NCI-H2029 (cell line): ENCODE measurements at regions not wholly inside any gene's neighbourhood (a gene's known extent, or its start where the extent isn't known, plus 50 kb on each side); places are given as distances from the start of the nearest gene placed in this dataset.

Experiments used
- DNase-seq: peaks from one replicate; lab custom pipeline; 2025; lab: John Stamatoyannopoulos, UW

GRCh38 chr7:19209166-19209696 lies 64.0 kb upstream of the FERD3L start:
- no peak for DNase-seq

GRCh38 chr7:19206721-19207120 lies 61.5 kb upstream of the FERD3L start:
- no peak for DNase-seq

GRCh38 chr7:19203686-19204085 lies 58.5 kb upstream of the FERD3L start:
- no peak for DNase-seq

GRCh38 chr7:19202599-19202998 lies 57.4 kb upstream of the FERD3L start:
- DNase-seq: no peak
